PC-9 (cell line): ENCODE measurements at regions not wholly inside any gene's neighbourhood (a gene's known extent, or its start where the extent isn't known, plus 50 kb on each side); places are given as distances from the start of the nearest gene placed in this dataset.

Source experiments
- BruUV-seq: library from RNA; stranded (reverse); fragments of 400-500 nt; replicated peaks from 2 replicates; lab custom pipeline; 2021; lab: Mats Ljungman, UMichigan
- CTCF ChIA-PET: fragments of 300-600 bp; sonication (Branson Sonifier 250); formaldehyde crosslinking; loops from one replicate; lab custom pipeline; 2022; ENCODE audit warnings: antibody characterized with exemption; lab: Charles Lee
- POLR2A ChIA-PET: fragments of 300-600 bp; sonication (Branson Sonifier 250); formaldehyde crosslinking; loops from one replicate; lab custom pipeline; 2022; ENCODE audit warnings: antibody characterized with exemption; ENCODE audit not compliant: unreplicated experiment; lab: Charles Lee
- DNase-seq, 2 experiments: peaks; one replicate each; pipeline versions ENCODE4 v3.0.0 to v3.0.0-alpha.2; 2015 to 2022; ENCODE audit warnings: mixed read lengths in 1 of 2
- H2AFZ ChIP-seq: fragments of 200-600 bp; sonication (generic); 2 replicates; pipeline ENCODE4 v1.8.1; 2017; ENCODE audit warnings: antibody characterized with exemption
- H3F3A ChIP-seq: fragments of 200-600 bp; sonication (generic); 2 replicates; pipeline ENCODE4 v1.8.1; 2017; ENCODE audit warnings: antibody characterized with exemption, mild to moderate bottlenecking, low read depth; ENCODE audit not compliant: insufficient read depth
- H3K27ac ChIP-seq: fragments of 200-600 bp; sonication (generic); 2 replicates; pipeline ENCODE4 v1.6.1; 2016; ENCODE audit warnings: mixed run types
- H3K27me3 ChIP-seq: fragments of 200-600 bp; sonication (generic); 2 replicates; pipeline ENCODE4 v1.6.1; 2016; ENCODE audit warnings: low read depth, mixed run types; ENCODE audit not compliant: insufficient read depth
- H3K36me3 ChIP-seq: fragments of 200-600 bp; sonication (generic); 2 replicates; pipeline ENCODE4 v1.6.1; 2016; ENCODE audit warnings: low read depth, mixed run types
- H3K4me1 ChIP-seq: fragments of 200-600 bp; sonication (generic); replicated peaks from 2 replicates; pipeline ENCODE4 v1.6.1; 2016; ENCODE audit warnings: mixed run types; ENCODE audit not compliant: insufficient read depth
- H3K4me2 ChIP-seq: fragments of 200-600 bp; sonication (generic); 2 replicates; pipeline ENCODE4 v1.6.1; 2017; ENCODE audit warnings: mixed run types
- H3K4me3 ChIP-seq: fragments of 200-600 bp; sonication (generic); 2 replicates; pipeline ENCODE4 v1.6.1; 2016; ENCODE audit warnings: mixed run types
- H3K79me2 ChIP-seq: fragments of 200-600 bp; sonication (generic); 2 replicates; pipeline ENCODE4 v1.6.1; 2017; ENCODE audit warnings: low read depth, mixed run types
- H3K9me2 ChIP-seq: fragments of 200-600 bp; sonication (generic); 2 replicates; pipeline ENCODE4 v1.8.1; 2017; ENCODE audit warnings: mild to moderate bottlenecking; ENCODE audit not compliant: insufficient read depth
- H3K9me3 ChIP-seq: fragments of 200-600 bp; sonication (generic); 2 replicates; pipeline ENCODE4 v1.8.1; 2016; ENCODE audit warnings: low read depth; ENCODE audit not compliant: insufficient read depth
- H4K20me1 ChIP-seq: fragments of 200-600 bp; sonication (generic); 2 replicates; pipeline ENCODE4 v1.8.1; 2017; ENCODE audit not compliant: insufficient read depth
- CTCF ChIP-seq: fragments of 200-600 bp; sonication (generic); conservative IDR thresholded peaks from 2 replicates; pipeline ENCODE4 v1.6.1; 2017; ENCODE audit warnings: mixed run types, antibody characterized with exemption, mild to moderate bottlenecking, moderate library complexity
- EZH2 ChIP-seq: fragments of 200-600 bp; sonication (generic); IDR thresholded peaks from 2 replicates; pipeline ENCODE4 v1.8.0; 2017; ENCODE audit warnings: antibody characterized with exemption, low read depth
- intact Hi-C: fragments of 100-400 bp; cut with micrococcal nuclease; formaldehyde crosslinking; loops from one replicate; pipeline ENCODE4 v1.10.0; 2022; ENCODE audit not compliant: unreplicated experiment

- POLR2A ChIA-PET, result no interaction called here
- Histone ChIP-seq H3K9me3 (no peaks in the 10 kb centered on the region), H3K9me2 (no peaks in the 10 kb centered on the region), H2AFZ (no peak overlapping the region), H3K4me3 (no peak overlapping the region), H3K79me2 (no peaks in the 10 kb centered on the region), H3K4me1 (no peaks in the 10 kb centered on the region), H3K36me3 (no peaks in the 10 kb centered on the region), H3K27me3 (peaks cover 100% of the 10 kb centered on the region), H3F3A (no peaks in the 10 kb centered on the region), H3K4me2 (no peak overlapping the region), H4K20me1 (no peaks in the 10 kb centered on the region; the same call in 1 of the 2 replicates), H3K27ac (no peak overlapping the region)
- no peak for TF ChIP-seq CTCF
- TF ChIP-seq EZH2, result no peak
- BruUV-seq, result no TSS peak
- intact Hi-C loops, result no loop called here
- CTCF ChIA-PET, result no interaction called here
- DNase-seq, result no peak
These were observed 251.5 kb upstream of the SALL3 start for GRCh38 chr18:78727877-78728783.

- Histone ChIP-seq H3K9me3 (no peaks in the 10 kb centered on the region), H3K4me3 (no peak overlapping the region), H4K20me1 (no peaks in the 10 kb centered on the region; the same call in 1 of the 2 replicates), H3K27me3 (peaks cover 100% of the 10 kb centered on the region), H3F3A (no peaks in the 10 kb centered on the region), H3K4me1 (no peaks in the 10 kb centered on the region), H3K9me2 (no peaks in the 10 kb centered on the region), H3K36me3 (no peaks in the 10 kb centered on the region), H3K4me2 (no peak overlapping the region), H2AFZ (no peak overlapping the region), H3K79me2 (no peaks in the 10 kb centered on the region), H3K27ac (no peak overlapping the region)
- BruUV-seq, result no TSS peak
- intact Hi-C loops, result no loop called here
- TF ChIP-seq EZH2 (no peak), CTCF (no peak)
- no peak for DNase-seq
- ChIA-PET CTCF (no interaction called here), POLR2A (no interaction called here)
These were observed 250.7 kb upstream of the SALL3 start for GRCh38 chr18:78728784-78729467.

DNA sequence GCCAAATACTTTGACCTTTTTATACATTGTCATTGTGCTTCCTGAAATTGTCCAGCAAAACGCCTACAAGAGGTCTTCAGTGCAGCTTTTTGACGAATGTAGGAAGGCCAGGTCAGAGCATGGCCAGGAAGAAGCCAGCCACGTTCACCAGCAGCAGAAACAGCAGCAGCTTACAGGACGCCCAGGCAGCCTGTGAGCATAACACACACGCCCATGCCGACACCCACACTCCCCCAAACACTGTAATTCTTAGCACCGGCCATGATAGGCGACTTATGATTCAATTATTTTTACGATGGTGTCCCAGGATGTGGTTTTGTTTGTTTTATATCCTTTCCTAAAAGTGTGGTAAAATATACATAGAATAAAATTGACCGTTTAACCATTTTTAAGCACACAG is 249.1 kb upstream of the SALL3 start:
- H3K36me3 ChIP-seq, result no peaks in the 10 kb centered on the region
- no peak overlapping the region for H3K4me3 ChIP-seq
- TF ChIP-seq CTCF (no peak), EZH2 (no peak)
- BruUV-seq, result no TSS peak
- intact Hi-C loops, result no loop called here
- no peaks in the 10 kb centered on the region for H3K9me3 ChIP-seq
- H3K79me2 ChIP-seq, result no peaks in the 10 kb centered on the region
- CTCF ChIA-PET, result no interaction called here
- H4K20me1 ChIP-seq, result no peaks in the 10 kb centered on the region; the same call in 1 of the 2 replicates
- POLR2A ChIA-PET, result no interaction called here
- H3K9me2 ChIP-seq, result no peaks in the 10 kb centered on the region
- no peaks in the 10 kb centered on the region for H3F3A ChIP-seq
- DNase-seq, result no peak
- peaks cover 96% of the 10 kb centered on the region for H3K27me3 ChIP-seq
- no peaks in the 10 kb centered on the region for H3K4me1 ChIP-seq
- H3K27ac ChIP-seq, result no peak overlapping the region
- H2AFZ ChIP-seq, result no peak overlapping the region
- H3K4me2 ChIP-seq, result no peak overlapping the region
